NT2/D1 (cell line): ENCODE measurements at regions not wholly inside any gene's neighbourhood (a gene's known extent, or its start where the extent isn't known, plus 50 kb on each side); places are given as distances from the start of the nearest gene placed in this dataset.

ENCODE experiments used
- SUZ12 ChIP-seq: IDR thresholded peaks from 2 replicates; pipeline ENCODE4 v1.6.1; 2011; ENCODE audit not compliant: insufficient read length, insufficient read depth; ENCODE audit errors: extremely low read depth
- YY1 ChIP-seq: IDR thresholded peaks from 2 replicates; pipeline ENCODE4 v1.6.1; 2011; ENCODE audit not compliant: insufficient read length, insufficient read depth
- ZNF274 ChIP-seq: IDR thresholded peaks from 2 replicates; pipeline ENCODE4 v1.6.1; 2011; ENCODE audit warnings: mild to moderate bottlenecking, low read depth, low read length

DNA sequence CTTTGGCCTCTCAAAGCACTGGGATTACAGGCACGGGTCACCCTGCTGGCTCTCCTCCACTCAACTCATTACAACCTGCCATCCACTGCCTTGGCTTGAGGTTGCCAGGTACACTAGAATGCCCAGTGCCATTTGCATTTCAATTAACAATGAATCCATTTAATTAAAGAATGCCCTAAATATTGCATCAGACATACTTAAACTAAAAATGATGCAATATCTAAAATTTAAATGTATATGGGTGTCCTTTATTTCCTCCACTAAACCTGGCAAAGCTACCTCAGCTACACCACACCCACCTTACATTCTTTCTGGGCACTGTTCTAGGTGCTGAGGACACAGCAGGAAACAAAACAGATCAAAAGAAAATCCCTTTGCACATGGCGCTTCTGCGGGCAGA lies 382.2 kb upstream of the ZFHX3 start:
- TF ChIP-seq YY1 (no peak), ZNF274 (no peak), SUZ12 (no peak)
